Body of pancreas (tissue), 4 donors: ENCODE measurements at regions not wholly inside any gene's neighbourhood (a gene's known extent, or its start where the extent isn't known, plus 50 kb on each side); places are given as distances from the start of the nearest gene placed in this dataset.
"Not testable (repeated sequence)": the region's sequence is repeated elsewhere in the genome, so short reads cannot be mapped to it uniquely, and the experiment has no call there.

ENCODE experiments used
- ATAC-seq: fragments of 150-250 bp; one replicate; pipeline ENCODE4 v1.9.1; 2016
- DNase-seq, 4 donors: peaks; one replicate each; pipeline ENCODE4 v3.0.0-alpha.2; 2019
- H3K27ac ChIP-seq, 4 donors: fragments of 200-600 bp; sonication (generic); 1 replicate in 3 of 4; 2 replicates in 1 of 4; pipeline versions ENCODE4 v1.5.1 to v1.6.1; 2016 to 2019; ENCODE audit warnings: mild to moderate bottlenecking in 1 of 4, mixed read lengths in 1 of 4, moderate library complexity in 1 of 4
- H3K27me3 ChIP-seq, 2 donors: fragments of 200-600 bp; sonication (generic); one replicate each; pipeline ENCODE4 v1.6.0; 2016; ENCODE audit warnings: mild to moderate bottlenecking in 1 of 2
- H3K36me3 ChIP-seq, 2 donors: fragments of 200-600 bp; sonication (generic); replicated peaks in 1 of 2; 2 replicates each; pipeline ENCODE4 v1.5.1; 2016; ENCODE audit warnings: low read depth in 2 of 2; ENCODE audit not compliant: insufficient read depth in 1 of 2
- H3K4me1 ChIP-seq: fragments of 200-600 bp; sonication (generic); one replicate; pipeline ENCODE4 v1.6.0; 2016
- H3K4me3 ChIP-seq, 2 donors: fragments of 200-600 bp; sonication (generic); 1 replicate in 1 of 2; 2 replicates in 1 of 2; pipeline ENCODE4 v1.5.1; 2016 to 2019
- H3K9me3 ChIP-seq, 3 donors: fragments of 200-600 bp; sonication (generic); 1 replicate in 2 of 3; 2 replicates in 1 of 3; pipeline ENCODE4 v1.5.1; 2016
- POLR2A ChIP-seq, 3 donors: fragments of 450-650 bp; IDR thresholded peaks; one replicate each; pipeline ENCODE4 v1.6.1; 2016; ENCODE audit warnings: antibody characterized with exemption in 3 of 3, mild to moderate bottlenecking in 2 of 3
- WGBS, 2 donors: methylation state at CpG; one replicate each; pipeline ENCODE4 v1.1.5; 2017; 5-methylcytosine and 5-hydroxymethylcytosine counted together
- intact Hi-C: fragments of 100-400 bp; cut with DNase I; formaldehyde crosslinking; loops from one replicate; pipeline ENCODE4 v1.15.1; 2023
- TF ChIP-seq, protein P1 (sequence below), 7 experiments: fragments of 450-650 bp in 4 of 7; fragments of 200-600 bp in 3 of 7; sonication (generic) in 3 of 7; IDR thresholded peaks; one replicate each; pipeline ENCODE4 v1.5.1; 2016 to 2019; ENCODE audit warnings: antibody characterized with exemption in 7 of 7

DNA sequence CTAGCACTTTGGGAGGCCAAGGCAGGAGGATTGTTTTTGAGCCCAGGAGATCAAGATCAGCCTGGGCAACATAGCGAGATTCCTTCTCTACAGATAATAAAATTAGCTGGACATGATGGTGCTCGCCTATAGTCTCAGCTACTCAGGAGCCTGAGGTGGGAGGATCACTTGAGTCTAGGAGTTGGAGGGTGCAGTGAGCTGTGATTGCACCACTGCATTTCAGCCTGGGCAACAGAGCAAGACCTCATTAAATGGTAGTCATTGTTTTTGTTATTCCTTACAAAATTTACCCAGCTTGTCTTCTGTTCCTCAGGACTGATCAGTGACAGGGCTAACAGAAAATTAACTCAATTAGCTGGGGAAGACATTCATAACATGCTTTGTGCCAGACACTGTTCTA is 104.5 kb downstream of the NDFIP1 start:
- Histone ChIP-seq H3K4me1 (no peaks in the 10 kb centered on the region), H3K9me3 (no peaks in the 10 kb centered on the region), H3K36me3 (no peaks in the 10 kb centered on the region), H3K27ac (no peak overlapping the region), H3K27me3 (no peaks in the 10 kb centered on the region), H3K4me3 (no peak overlapping the region)
- no peak for TF ChIP-seq POLR2A (IDR thresholded peaks at IDR 0.05)
- TF ChIP-seq, protein P1, sequence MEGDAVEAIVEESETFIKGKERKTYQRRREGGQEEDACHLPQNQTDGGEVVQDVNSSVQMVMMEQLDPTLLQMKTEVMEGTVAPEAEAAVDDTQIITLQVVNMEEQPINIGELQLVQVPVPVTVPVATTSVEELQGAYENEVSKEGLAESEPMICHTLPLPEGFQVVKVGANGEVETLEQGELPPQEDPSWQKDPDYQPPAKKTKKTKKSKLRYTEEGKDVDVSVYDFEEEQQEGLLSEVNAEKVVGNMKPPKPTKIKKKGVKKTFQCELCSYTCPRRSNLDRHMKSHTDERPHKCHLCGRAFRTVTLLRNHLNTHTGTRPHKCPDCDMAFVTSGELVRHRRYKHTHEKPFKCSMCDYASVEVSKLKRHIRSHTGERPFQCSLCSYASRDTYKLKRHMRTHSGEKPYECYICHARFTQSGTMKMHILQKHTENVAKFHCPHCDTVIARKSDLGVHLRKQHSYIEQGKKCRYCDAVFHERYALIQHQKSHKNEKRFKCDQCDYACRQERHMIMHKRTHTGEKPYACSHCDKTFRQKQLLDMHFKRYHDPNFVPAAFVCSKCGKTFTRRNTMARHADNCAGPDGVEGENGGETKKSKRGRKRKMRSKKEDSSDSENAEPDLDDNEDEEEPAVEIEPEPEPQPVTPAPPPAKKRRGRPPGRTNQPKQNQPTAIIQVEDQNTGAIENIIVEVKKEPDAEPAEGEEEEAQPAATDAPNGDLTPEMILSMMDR (IDR thresholded peaks at IDR 0.05): no peak
- DNase-seq (no peak), ATAC-seq (no peak)
- intact Hi-C loops: no loop called here
- 81 to 94% methylated on average over 2 of the region's 2 CpGs for WGBS, 2 donors

DNA sequence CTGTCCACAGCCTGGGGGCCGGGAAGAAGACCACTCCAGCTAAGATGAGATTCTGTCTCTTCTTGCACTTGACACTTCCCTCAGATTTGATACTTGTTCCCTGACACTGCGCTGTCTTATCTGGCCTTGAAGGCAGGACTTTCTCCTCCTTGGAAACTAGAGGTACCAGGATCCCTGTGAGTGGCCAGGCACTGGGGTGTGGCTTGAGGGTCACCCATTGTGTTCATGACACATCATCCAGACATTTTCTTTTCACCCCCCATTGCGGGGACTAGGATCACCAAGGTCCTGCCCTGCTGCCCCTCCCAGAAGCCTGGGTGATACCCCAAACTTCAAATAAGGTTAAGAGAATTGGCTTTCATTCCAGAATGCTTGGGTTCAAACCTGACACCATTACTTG is 103.3 kb downstream of the NDFIP1 start:
- DNase-seq (no peak), ATAC-seq (no peak)
- H3K27ac ChIP-seq: no peak overlapping the region
- 69 to 79% methylated on average over 3 of the region's 3 CpGs for WGBS, 2 donors
- TF ChIP-seq, protein P1 (IDR thresholded peaks at IDR 0.05): no peak
- no peak for TF ChIP-seq POLR2A (IDR thresholded peaks at IDR 0.05)
- H3K4me3 ChIP-seq: no peak overlapping the region
- no peaks in the 10 kb centered on the region for H3K36me3 ChIP-seq
- no peaks in the 10 kb centered on the region for H3K4me1 ChIP-seq
- no peaks in the 10 kb centered on the region for H3K27me3 ChIP-seq
- no peaks in the 10 kb centered on the region for H3K9me3 ChIP-seq
- intact Hi-C loops: no loop called here

DNA sequence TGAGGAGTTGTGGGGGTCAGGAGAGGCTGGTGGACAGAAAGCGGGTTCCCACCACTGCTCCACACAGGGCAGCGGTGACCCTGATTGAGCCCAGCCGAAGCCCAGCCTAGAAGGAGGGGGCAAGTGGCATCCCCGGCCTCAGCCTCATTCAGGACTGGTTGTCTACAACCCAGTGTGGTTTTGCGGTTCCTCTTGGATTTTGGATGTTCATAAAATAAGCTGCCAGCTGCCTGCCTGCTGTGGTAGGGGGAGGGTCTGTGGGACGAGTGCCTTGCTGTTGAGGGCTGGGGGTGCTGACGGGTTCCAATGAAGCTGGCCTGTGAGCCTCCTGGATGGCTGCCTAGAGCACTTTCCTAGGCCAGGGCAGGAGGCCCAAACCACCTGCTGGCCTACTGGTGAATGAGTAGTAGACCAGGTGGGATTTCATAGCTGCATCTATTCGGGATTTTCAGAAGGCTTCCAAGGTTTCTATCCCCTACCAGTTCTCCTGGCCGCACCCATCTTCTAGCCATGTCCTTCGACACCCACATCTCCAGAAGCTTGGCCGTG is 102.4 kb downstream of the NDFIP1 start:
- Histone ChIP-seq H3K27ac (no peak overlapping the region), H3K36me3 (no peaks in the 10 kb centered on the region), H3K9me3 (no peaks in the 10 kb centered on the region), H3K4me1 (no peaks in the 10 kb centered on the region), H3K4me3 (no peak overlapping the region), H3K27me3 (no peaks in the 10 kb centered on the region)
- 80 to 83% methylated on average over 10 to 11 of the region's 11 CpGs for WGBS, 2 donors
- ATAC-seq: no peak
- no peak for TF ChIP-seq POLR2A (IDR thresholded peaks at IDR 0.05)
- TF ChIP-seq, protein P1 (IDR thresholded peaks at IDR 0.05): no peak
- DNase-seq: no peak
- intact Hi-C loops: no loop called here

DNA sequence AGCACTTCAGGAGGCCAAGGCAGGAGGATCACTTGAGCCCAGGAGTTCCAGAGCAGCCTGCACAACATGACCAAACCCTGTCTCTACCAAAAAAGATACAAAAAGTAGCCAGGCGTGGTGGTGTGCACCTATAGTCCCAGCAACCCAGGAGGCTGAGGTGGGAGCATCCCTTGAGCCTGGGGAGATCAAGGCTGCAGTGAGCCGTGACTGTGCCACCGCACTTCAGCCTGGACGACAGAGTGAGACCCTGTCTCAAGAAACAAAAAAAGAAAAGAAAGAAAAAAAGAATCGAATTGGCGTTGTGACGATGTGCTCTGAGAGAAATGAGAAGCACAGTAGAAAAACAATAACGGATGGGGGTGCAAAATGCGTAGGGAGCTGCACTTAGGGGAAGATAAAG is 101.4 kb downstream of the NDFIP1 start:
- intact Hi-C loops: no loop called here
- no peak for TF ChIP-seq POLR2A (IDR thresholded peaks at IDR 0.05)
- TF ChIP-seq, protein P1 (IDR thresholded peaks at IDR 0.05): no peak
- DNase-seq (no peak), ATAC-seq (no peak)
- H3K9me3 ChIP-seq: no peaks in the 10 kb centered on the region
- no peak overlapping the region for H3K4me3 ChIP-seq
- H3K27me3 ChIP-seq: no peaks in the 10 kb centered on the region
- H3K36me3 ChIP-seq: no peaks in the 10 kb centered on the region
- H3K4me1 ChIP-seq: no peaks in the 10 kb centered on the region
- 70 to 72% methylated on average over 8 to 9 of the region's 9 CpGs for WGBS, 2 donors
- no peak overlapping the region for H3K27ac ChIP-seq

DNA sequence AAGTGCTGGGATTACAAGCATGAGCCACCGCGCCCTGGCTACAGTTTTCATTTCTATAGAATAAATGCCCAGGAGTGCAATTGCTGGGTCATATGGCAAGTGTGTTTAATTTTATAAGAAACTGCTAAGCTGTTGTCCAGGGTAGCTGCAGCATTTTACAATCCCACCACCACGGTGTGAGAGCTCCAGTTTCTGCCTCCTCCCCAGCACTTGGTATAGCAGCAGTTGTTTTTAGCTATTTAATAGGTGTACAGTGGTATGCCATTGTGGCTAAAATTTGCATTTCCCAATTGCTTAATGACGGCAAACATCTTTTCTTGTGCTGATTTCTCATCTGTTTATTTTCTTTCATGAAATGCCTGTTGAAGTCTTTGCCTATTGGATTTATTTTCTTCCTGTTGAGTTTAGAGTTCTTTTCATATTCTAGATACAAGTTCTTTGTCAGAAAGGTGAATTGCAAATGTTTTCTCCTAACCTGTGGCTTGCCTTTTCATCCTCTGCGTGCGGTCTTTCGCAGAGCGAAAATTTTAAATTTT is 100.3 kb downstream of the NDFIP1 start:
- no peak overlapping the region for H3K27ac ChIP-seq
- H3K4me1 ChIP-seq: no peaks in the 10 kb centered on the region
- no peaks in the 10 kb centered on the region for H3K27me3 ChIP-seq
- no peak for ATAC-seq
- 73 to 75% methylated on average over 8 of the region's 8 CpGs for WGBS, 2 donors
- no peaks in the 10 kb centered on the region for H3K36me3 ChIP-seq
- H3K9me3 ChIP-seq: no peaks in the 10 kb centered on the region
- DNase-seq: no peak
- TF ChIP-seq, protein P1 (IDR thresholded peaks at IDR 0.05): no peak
- no peak for TF ChIP-seq POLR2A (IDR thresholded peaks at IDR 0.05)
- no peak overlapping the region for H3K4me3 ChIP-seq
- intact Hi-C loops: no loop called here

DNA sequence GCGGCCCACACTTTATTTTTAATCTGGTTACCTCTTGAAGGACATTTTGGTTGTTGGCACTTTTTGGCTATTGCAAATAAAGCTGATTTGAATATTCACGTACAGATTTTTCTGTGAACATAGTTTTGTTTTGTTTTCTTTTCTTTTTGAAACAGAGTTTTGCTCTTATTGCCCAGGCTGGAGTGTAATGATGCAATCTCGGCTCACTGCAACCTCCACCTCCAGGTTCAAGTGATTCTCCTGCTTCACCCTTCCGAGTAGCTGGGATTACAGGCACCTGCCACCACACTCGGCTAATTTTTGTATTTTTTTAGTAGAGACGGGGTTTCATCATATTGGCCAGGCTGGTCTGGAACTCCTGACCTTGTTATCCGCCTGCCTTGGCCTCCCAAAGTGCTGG is 99.7 kb downstream of the NDFIP1 start:
- WGBS, 2 donors: 61 to 64% methylated on average over 7 of the region's 7 CpGs
- H3K27me3 ChIP-seq, intact Hi-C loops, H3K36me3 ChIP-seq, H3K27ac ChIP-seq, H3K4me3 ChIP-seq, ATAC-seq, H3K9me3 ChIP-seq, H3K4me1 ChIP-seq, DNase-seq: not testable (repeated sequence)
